ENCODE measurements at regions not wholly inside any gene's neighbourhood (a gene's known extent, or its start where the extent isn't known, plus 50 kb on each side); places are given as distances from the start of the nearest gene placed in this dataset.

DNA sequence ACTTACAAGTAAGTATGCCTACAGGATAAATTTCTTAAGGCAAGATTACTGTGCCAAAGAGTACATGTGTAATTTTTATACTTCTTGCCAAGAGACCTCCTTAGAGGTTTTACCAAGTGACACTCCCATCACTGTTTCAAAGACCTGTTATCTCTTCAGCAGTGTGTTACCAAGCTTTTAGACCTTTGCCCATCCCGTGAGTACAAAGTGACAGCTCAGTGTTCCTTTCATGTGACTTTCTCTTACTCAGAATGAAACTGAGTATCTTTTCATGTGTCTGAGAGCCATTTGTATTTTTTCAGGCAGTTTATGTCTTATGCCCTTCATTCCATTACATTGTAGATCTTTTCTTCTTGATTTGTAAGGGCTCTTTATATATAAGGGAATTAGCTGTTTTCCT, 287.5 kb upstream of the SALL3 start:
- H3K36me3 ChIP-seq (ENCODE audit: insufficient read depth, low read length), result no peaks in the 10 kb centered on the region
- H2AFZ ChIP-seq (ENCODE audit: low read length), result no peak overlapping the region
- no peaks in the 10 kb centered on the region for H3K9me2 ChIP-seq (ENCODE audit: insufficient read depth, low read length)
- CTCF ChIA-PET (ENCODE audit: unreplicated experiment), result no interaction called here
- intact Hi-C loops (cut with micrococcal nuclease; ENCODE audit: unreplicated experiment), result no loop called here
- POLR2A ChIA-PET, result no interaction called here
- TF ChIP-seq EZH2phosphoT487 (IDR thresholded peaks at IDR 0.05; ENCODE audit: borderline replicate concordance, low read depth, low read length), result no peak
- TF ChIP-seq, protein P1, sequence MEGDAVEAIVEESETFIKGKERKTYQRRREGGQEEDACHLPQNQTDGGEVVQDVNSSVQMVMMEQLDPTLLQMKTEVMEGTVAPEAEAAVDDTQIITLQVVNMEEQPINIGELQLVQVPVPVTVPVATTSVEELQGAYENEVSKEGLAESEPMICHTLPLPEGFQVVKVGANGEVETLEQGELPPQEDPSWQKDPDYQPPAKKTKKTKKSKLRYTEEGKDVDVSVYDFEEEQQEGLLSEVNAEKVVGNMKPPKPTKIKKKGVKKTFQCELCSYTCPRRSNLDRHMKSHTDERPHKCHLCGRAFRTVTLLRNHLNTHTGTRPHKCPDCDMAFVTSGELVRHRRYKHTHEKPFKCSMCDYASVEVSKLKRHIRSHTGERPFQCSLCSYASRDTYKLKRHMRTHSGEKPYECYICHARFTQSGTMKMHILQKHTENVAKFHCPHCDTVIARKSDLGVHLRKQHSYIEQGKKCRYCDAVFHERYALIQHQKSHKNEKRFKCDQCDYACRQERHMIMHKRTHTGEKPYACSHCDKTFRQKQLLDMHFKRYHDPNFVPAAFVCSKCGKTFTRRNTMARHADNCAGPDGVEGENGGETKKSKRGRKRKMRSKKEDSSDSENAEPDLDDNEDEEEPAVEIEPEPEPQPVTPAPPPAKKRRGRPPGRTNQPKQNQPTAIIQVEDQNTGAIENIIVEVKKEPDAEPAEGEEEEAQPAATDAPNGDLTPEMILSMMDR (conservative IDR thresholded peaks at IDR 0.05; ENCODE audit: low read length), result no peak
- no peaks in the 10 kb centered on the region for H3K4me1 ChIP-seq (ENCODE audit: insufficient read depth, low read length, poor library complexity, severe bottlenecking)
- H3K79me2 ChIP-seq (ENCODE audit: insufficient read depth, low read depth, low read length), result no peaks in the 10 kb centered on the region
- H3K4me3 ChIP-seq (ENCODE audit: low read depth, low read length, poor library complexity, severe bottlenecking), result no peak overlapping the region
- no peak overlapping the region for H3K4me2 ChIP-seq (ENCODE audit: low read length)
- DNase-seq (ENCODE audit: low spot score), result no peak
- BruUV-seq (replicated peaks), result no TSS peak
- no peaks in the 10 kb centered on the region for H3K9me3 ChIP-seq (ENCODE audit: low read length)
- no peaks in the 10 kb centered on the region for H4K20me1 ChIP-seq (ENCODE audit: insufficient read depth, low read length)
- H3K27ac ChIP-seq (ENCODE audit: low read depth, low read length, poor library complexity, severe bottlenecking), result no peak overlapping the region

- ChIA-PET CTCF (ENCODE audit: unreplicated experiment) (no interaction called here), POLR2A (no interaction called here)
- no peak overlapping the region for H3K27ac ChIP-seq (ENCODE audit: low read depth, low read length, poor library complexity, severe bottlenecking)
- H3K9me3 ChIP-seq (ENCODE audit: low read length), result no peaks in the 10 kb centered on the region
- H2AFZ ChIP-seq (ENCODE audit: low read length), result no peak overlapping the region
- BruUV-seq (replicated peaks), result no TSS peak
- DNase-seq (ENCODE audit: low spot score), result no peak
- no peaks in the 10 kb centered on the region for H3K79me2 ChIP-seq (ENCODE audit: insufficient read depth, low read depth, low read length)
- no peaks in the 10 kb centered on the region for H3K4me1 ChIP-seq (ENCODE audit: insufficient read depth, low read length, poor library complexity, severe bottlenecking)
- no peaks in the 10 kb centered on the region for H4K20me1 ChIP-seq (ENCODE audit: insufficient read depth, low read length)
- no peaks in the 10 kb centered on the region for H3K36me3 ChIP-seq (ENCODE audit: insufficient read depth, low read length)
- H3K9me2 ChIP-seq (ENCODE audit: insufficient read depth, low read length), result no peaks in the 10 kb centered on the region
- intact Hi-C loops (cut with micrococcal nuclease; ENCODE audit: unreplicated experiment), result no loop called here
- no peak overlapping the region for H3K4me2 ChIP-seq (ENCODE audit: low read length)
- no peak overlapping the region for H3K4me3 ChIP-seq (ENCODE audit: low read depth, low read length, poor library complexity, severe bottlenecking)
- TF ChIP-seq EZH2phosphoT487 (IDR thresholded peaks at IDR 0.05; ENCODE audit: borderline replicate concordance, low read depth, low read length), result no peak
- TF ChIP-seq, protein P1 (conservative IDR thresholded peaks at IDR 0.05; ENCODE audit: low read length), result no peak
These were observed 286.2 kb upstream of the SALL3 start for GRCh38 chr18:78693429-78693828.

DNA sequence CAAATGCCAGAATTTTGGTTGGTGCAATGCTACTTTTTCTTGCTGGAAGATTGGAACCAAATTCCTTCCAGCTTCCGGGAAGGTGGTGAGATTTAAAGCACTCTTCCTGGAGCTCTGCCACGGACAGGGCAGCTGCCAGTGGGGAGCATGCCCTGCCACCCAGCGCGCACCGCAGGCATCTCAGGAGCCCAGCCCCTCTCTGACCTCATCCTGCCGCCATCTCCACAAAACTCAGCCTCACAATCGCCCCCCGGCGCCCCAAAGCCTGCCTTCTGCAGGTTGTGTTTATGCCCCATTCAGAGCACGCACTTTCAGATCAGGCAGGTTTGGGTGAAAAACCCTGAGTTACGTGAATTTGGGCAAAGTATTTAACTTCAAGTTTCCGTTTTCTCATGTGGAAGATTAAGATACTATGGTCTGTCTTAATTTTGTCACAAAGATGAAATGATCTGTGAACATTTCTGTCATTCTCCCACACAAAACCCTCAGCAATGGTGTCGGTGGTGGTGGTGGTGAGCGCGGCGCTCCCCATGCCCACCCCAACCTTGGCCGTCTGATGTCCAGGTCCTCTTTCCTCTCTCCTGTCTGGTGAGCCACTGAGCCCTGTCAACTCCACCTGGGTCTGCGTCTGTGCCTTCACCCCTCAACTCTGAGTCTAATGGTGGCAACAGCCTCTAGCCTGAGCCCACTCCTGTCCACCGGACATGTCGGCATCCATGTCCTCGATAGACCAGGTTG, 282.8 kb upstream of the SALL3 start:
- no peaks in the 10 kb centered on the region for H4K20me1 ChIP-seq (ENCODE audit: insufficient read depth, low read length)
- no peaks in the 10 kb centered on the region for H3K4me1 ChIP-seq (ENCODE audit: insufficient read depth, low read length, poor library complexity, severe bottlenecking)
- H3K9me3 ChIP-seq (ENCODE audit: low read length), result no peaks in the 10 kb centered on the region
- POLR2A ChIA-PET, result interaction anchor here (0.6 kb wide), 1 partner anchor 105 kb away, joined by 3 read pairs; no protein-coding TSS in a partner anchor
- H3K36me3 ChIP-seq (ENCODE audit: insufficient read depth, low read length), result no peaks in the 10 kb centered on the region
- no TSS peak for BruUV-seq (replicated peaks)
- no peak overlapping the region for H3K4me3 ChIP-seq (ENCODE audit: low read depth, low read length, poor library complexity, severe bottlenecking)
- H2AFZ ChIP-seq (ENCODE audit: low read length), result no peak overlapping the region
- TF ChIP-seq, protein P1 (conservative IDR thresholded peaks at IDR 0.05; ENCODE audit: low read length), result no peak
- TF ChIP-seq EZH2phosphoT487 (IDR thresholded peaks at IDR 0.05; ENCODE audit: borderline replicate concordance, low read depth, low read length), result no peak
- intact Hi-C loops (cut with micrococcal nuclease; ENCODE audit: unreplicated experiment), result no loop called here
- H3K9me2 ChIP-seq (ENCODE audit: insufficient read depth, low read length), result no peaks in the 10 kb centered on the region
- DNase-seq (ENCODE audit: low spot score), result no peak
- CTCF ChIA-PET (ENCODE audit: unreplicated experiment), result no interaction called here
- H3K79me2 ChIP-seq (ENCODE audit: insufficient read depth, low read depth, low read length), result no peaks in the 10 kb centered on the region
- H3K27ac ChIP-seq (ENCODE audit: low read depth, low read length, poor library complexity, severe bottlenecking), result no peak overlapping the region
- no peak overlapping the region for H3K4me2 ChIP-seq (ENCODE audit: low read length)
